ENCODE measurements at regions not wholly inside any gene's neighbourhood (a gene's known extent, or its start where the extent isn't known, plus 50 kb on each side); places are given as distances from the start of the nearest gene placed in this dataset.

GRCh38 chr3:69535613-69536012 is 149.7 kb upstream of the FRMD4B start:
- DNase-seq (ENCODE audit: extremely low spot score) = no peak
- ChIA-PET CTCF (no interaction called here), POLR2A (no interaction called here)
- TF ChIP-seq SUZ12 (IDR thresholded peaks at IDR 0.05) = no peak

GRCh38 chr3:69532547-69533224 is 146.8 kb upstream of the FRMD4B start:
- DNase-seq (ENCODE audit: extremely low spot score) = no peak
- POLR2A ChIA-PET = no interaction called here
- CTCF ChIA-PET = no interaction called here
- TF ChIP-seq PKNOX1 (IDR thresholded peaks at IDR 0.05) = 0 out of 2 replicates have a peak, but pooled peaks have one; percentile 14
- no peak for TF ChIP-seq SUZ12 (IDR thresholded peaks at IDR 0.05)

GRCh38 chr3:69531576-69532546 is 146.0 kb upstream of the FRMD4B start:
- ChIA-PET CTCF (no interaction called here), POLR2A (no interaction called here)
- no peak for TF ChIP-seq NFRKB (IDR thresholded peaks at IDR 0.05)
- no peak for TF ChIP-seq ELF4 (IDR thresholded peaks at IDR 0.05)
- no peak for TF ChIP-seq FOXA1 (IDR thresholded peaks at IDR 0.05)
- TF ChIP-seq SUZ12 (IDR thresholded peaks at IDR 0.05) = no peak
- no peak for TF ChIP-seq BHLHE40 (IDR thresholded peaks at IDR 0.05; ENCODE audit: borderline replicate concordance)
- no peak for TF ChIP-seq ARNT (IDR thresholded peaks at IDR 0.05)
- no peak for TF ChIP-seq ZNF384 (IDR thresholded peaks at IDR 0.05)
- no peak for TF ChIP-seq HDGF (IDR thresholded peaks at IDR 0.05; ENCODE audit: borderline replicate concordance)
- TF ChIP-seq PKNOX1 (IDR thresholded peaks at IDR 0.05) = no peak
- TF ChIP-seq LEF1 (IDR thresholded peaks at IDR 0.05; ENCODE audit: borderline replicate concordance) = no peak
- no peak for TF ChIP-seq FOXM1 (IDR thresholded peaks at IDR 0.05; ENCODE audit: borderline replicate concordance)
- TF ChIP-seq FOXK2 (IDR thresholded peaks at IDR 0.05) = no peak
- TF ChIP-seq L3MBTL2 (conservative IDR thresholded peaks at IDR 0.05) = no peak
- TF ChIP-seq TARDBP (IDR thresholded peaks at IDR 0.05) = no peak
- DNase-seq (ENCODE audit: extremely low spot score) = no peak

- ChIA-PET CTCF (no interaction called here), POLR2A (no interaction called here)
- TF ChIP-seq HDGF (IDR thresholded peaks at IDR 0.05; ENCODE audit: borderline replicate concordance) = no peak
- TF ChIP-seq SUZ12 (IDR thresholded peaks at IDR 0.05) = no peak
- TF ChIP-seq FOXA1 (IDR thresholded peaks at IDR 0.05) = no peak
- no peak for TF ChIP-seq ELF4 (IDR thresholded peaks at IDR 0.05)
- no peak for TF ChIP-seq SP1 (IDR thresholded peaks at IDR 0.05)
- TF ChIP-seq CTBP1 (IDR thresholded peaks at IDR 0.05; ENCODE audit: borderline replicate concordance) = no peak
- no peak for TF ChIP-seq BHLHE40 (IDR thresholded peaks at IDR 0.05; ENCODE audit: borderline replicate concordance)
- no peak for TF ChIP-seq NFRKB (IDR thresholded peaks at IDR 0.05)
- TF ChIP-seq ARNT (IDR thresholded peaks at IDR 0.05) = no peak
- TF ChIP-seq FOXK2 (IDR thresholded peaks at IDR 0.05) = no peak
- no peak for TF ChIP-seq TARDBP (IDR thresholded peaks at IDR 0.05)
- TF ChIP-seq ZNF384 (IDR thresholded peaks at IDR 0.05) = no peak
- DNase-seq (ENCODE audit: extremely low spot score) = no peak
Observed at GRCh38 chr3:69530554-69530953, 144.7 kb upstream of the FRMD4B start.

- CTCF ChIA-PET = no interaction called here
- TF ChIP-seq PKNOX1 (IDR thresholded peaks at IDR 0.05) (no peak), CTBP1 (IDR thresholded peaks at IDR 0.05; ENCODE audit: borderline replicate concordance) (no peak), SUZ12 (IDR thresholded peaks at IDR 0.05) (no peak), ARNT (IDR thresholded peaks at IDR 0.05) (no peak), FOXA1 (IDR thresholded peaks at IDR 0.05) (no peak), NFRKB (IDR thresholded peaks at IDR 0.05) (no peak), L3MBTL2 (conservative IDR thresholded peaks at IDR 0.05) (no peak), TARDBP (IDR thresholded peaks at IDR 0.05) (no peak), SP1 (IDR thresholded peaks at IDR 0.05) (no peak), ELF4 (IDR thresholded peaks at IDR 0.05) (no peak)
- DNase-seq (ENCODE audit: extremely low spot score) = no peak
- POLR2A ChIA-PET = no interaction called here
Observed at GRCh38 chr3:69527498-69527897, 141.6 kb upstream of the FRMD4B start.

GRCh38 chr3:69524816-69525215 is 138.9 kb upstream of the FRMD4B start:
- DNase-seq (ENCODE audit: extremely low spot score) = no peak
- CTCF ChIA-PET = no interaction called here
- POLR2A ChIA-PET = no interaction called here
- TF ChIP-seq LEF1 (IDR thresholded peaks at IDR 0.05; ENCODE audit: borderline replicate concordance) (no peak), HDGF (IDR thresholded peaks at IDR 0.05; ENCODE audit: borderline replicate concordance) (no peak), NFRKB (IDR thresholded peaks at IDR 0.05) (no peak), BHLHE40 (IDR thresholded peaks at IDR 0.05; ENCODE audit: borderline replicate concordance) (no peak)

GRCh38 chr3:69521286-69521685 is 135.4 kb upstream of the FRMD4B start:
- CTCF ChIA-PET = no interaction called here
- no peak for DNase-seq (ENCODE audit: extremely low spot score)
- POLR2A ChIA-PET = no interaction called here
- TF ChIP-seq PKNOX1 (IDR thresholded peaks at IDR 0.05) (no peak), FOXK2 (IDR thresholded peaks at IDR 0.05) (no peak), LEF1 (IDR thresholded peaks at IDR 0.05; ENCODE audit: borderline replicate concordance) (no peak), HDGF (IDR thresholded peaks at IDR 0.05; ENCODE audit: borderline replicate concordance) (no peak), ZNF384 (IDR thresholded peaks at IDR 0.05) (no peak), FOXM1 (IDR thresholded peaks at IDR 0.05; ENCODE audit: borderline replicate concordance) (no peak), FOXA1 (IDR thresholded peaks at IDR 0.05) (no peak), ELF4 (IDR thresholded peaks at IDR 0.05) (no peak)
